NCI-H2227 (cell line): ENCODE measurements at regions not wholly inside any gene's neighbourhood (a gene's known extent, or its start where the extent isn't known, plus 50 kb on each side); places are given as distances from the start of the nearest gene placed in this dataset.
"Not testable (repeated sequence)": the region's sequence is repeated elsewhere in the genome, so short reads cannot be mapped to it uniquely, and the experiment has no call there.

Experiments used
- DNase-seq: peaks from one replicate; lab custom pipeline; 2025; ENCODE audit not compliant: unreplicated experiment; lab: John Stamatoyannopoulos, UW

GRCh38 chr2:210730672-210731071 is 174.3 kb downstream of the CPS1 start:
- no peak for DNase-seq

- not testable (repeated sequence) for DNase-seq
These were observed 190.4 kb downstream of the CPS1 start for GRCh38 chr2:210746826-210747225.

GRCh38 chr2:210752532-210752931 is 196.1 kb downstream of the CPS1 start:
- no peak for DNase-seq

- no peak for DNase-seq
These were observed 197.0 kb downstream of the CPS1 start for GRCh38 chr2:210753386-210753785.

- no peak for DNase-seq
These were observed 200.5 kb downstream of the CPS1 start for GRCh38 chr2:210756855-210757254.

- DNase-seq = no peak
These were observed 206.5 kb downstream of the CPS1 start for GRCh38 chr2:210762604-210763588.

GRCh38 chr2:210768329-210768910 is 212.0 kb downstream of the CPS1 start:
- peak; percentile 83 for DNase-seq

- no peak for DNase-seq
These were observed 220.4 kb downstream of the CPS1 start for GRCh38 chr2:210776756-210777155.

GRCh38 chr2:210782222-210782621 is 225.8 kb downstream of the CPS1 start:
- DNase-seq = no peak

GRCh38 chr2:210787831-210788230 is 231.4 kb downstream of the CPS1 start:
- DNase-seq = not testable (repeated sequence)

GRCh38 chr2:210792000-210792399 is 235.6 kb downstream of the CPS1 start:
- DNase-seq = peak; percentile 56

GRCh38 chr2:210795506-210795905 is 239.1 kb downstream of the CPS1 start:
- DNase-seq = no peak

GRCh38 chr2:210798180-210798579 is 241.8 kb downstream of the CPS1 start:
- no peak for DNase-seq

GRCh38 chr2:210814251-210815025 is 258.0 kb downstream of the CPS1 start:
- no peak for DNase-seq

GRCh38 chr2:210816769-210817168 is 260.4 kb downstream of the CPS1 start:
- DNase-seq = no peak

GRCh38 chr2:210818473-210818872 is 262.1 kb downstream of the CPS1 start:
- DNase-seq = no peak

- DNase-seq = no peak
These were observed 277.0 kb downstream of the CPS1 start for GRCh38 chr2:210833403-210833802.

- no peak for DNase-seq
These were observed 282.6 kb downstream of the CPS1 start for GRCh38 chr2:210839034-210839433.

- no peak for DNase-seq
These were observed 283.1 kb downstream of the CPS1 start for GRCh38 chr2:210839450-210839849.

- DNase-seq = no peak
These were observed 286.5 kb downstream of the CPS1 start for GRCh38 chr2:210842896-210843295.

- no peak for DNase-seq
These were observed 287.6 kb downstream of the CPS1 start for GRCh38 chr2:210844016-210844415.

GRCh38 chr2:210859314-210859713 is 302.9 kb downstream of the CPS1 start:
- no peak for DNase-seq
